OCI-LY1 (cell line): ENCODE measurements at regions not wholly inside any gene's neighbourhood (a gene's known extent, or its start where the extent isn't known, plus 50 kb on each side); places are given as distances from the start of the nearest gene placed in this dataset.

Experiments used
- H2AFZ ChIP-seq: fragments of 200-600 bp; sonication (generic), shearing (Covaris generic); 2 replicates; pipeline ENCODE4 v1.6.0; 2014; ENCODE audit warnings: antibody characterized with exemption, mild to moderate bottlenecking, low read length
- H3F3A ChIP-seq: fragments of 200-600 bp; sonication (generic), shearing (Covaris generic); 2 replicates; pipeline ENCODE4 v1.6.0; 2014; ENCODE audit warnings: mild to moderate bottlenecking, antibody characterized with exemption, low read length, moderate library complexity; ENCODE audit not compliant: insufficient read depth
- H3K27ac ChIP-seq: fragments of 200-600 bp; sonication (generic); 2 replicates; pipeline ENCODE4 v1.5.1; 2014; ENCODE audit warnings: low read length, mixed run types, mild to moderate bottlenecking, low read depth; ENCODE audit not compliant: poor library complexity, severe bottlenecking
- H3K27me3 ChIP-seq: fragments of 200-600 bp; sonication (generic); 2 replicates; pipeline ENCODE4 v1.6.0; 2014; ENCODE audit warnings: antibody characterized with exemption, mild to moderate bottlenecking, low read length, moderate library complexity; ENCODE audit not compliant: insufficient read depth
- H3K36me3 ChIP-seq: fragments of 200-600 bp; sonication (generic); 2 replicates; pipeline ENCODE4 v1.6.1; 2014; ENCODE audit warnings: mild to moderate bottlenecking, antibody characterized with exemption, low read length, moderate library complexity, mixed read lengths; ENCODE audit not compliant: insufficient read depth
- H3K4me1 ChIP-seq: fragments of 200-600 bp; sonication (generic); 2 replicates; pipeline ENCODE4 v1.5.1; 2014; ENCODE audit warnings: mild to moderate bottlenecking, low read length, moderate library complexity; ENCODE audit not compliant: insufficient read depth, severe bottlenecking
- H3K4me2 ChIP-seq: fragments of 200-600 bp; sonication (generic), shearing (Covaris generic); 2 replicates; pipeline ENCODE4 v1.6.1; 2014; ENCODE audit warnings: low read length
- H3K4me3 ChIP-seq: fragments of 200-600 bp; sonication (generic); 2 replicates; pipeline ENCODE4 v1.5.1; 2014; ENCODE audit warnings: low read length, low read depth, mild to moderate bottlenecking, mixed read lengths; ENCODE audit not compliant: poor library complexity, severe bottlenecking
- H3K79me2 ChIP-seq: fragments of 200-600 bp; shearing (Covaris generic); 2 replicates; pipeline ENCODE4 v1.6.1; 2016; ENCODE audit warnings: mixed run types, low read length, mixed read lengths; ENCODE audit not compliant: insufficient read depth
- H3K9ac ChIP-seq: fragments of 200-600 bp; sonication (generic), shearing (Covaris generic); 2 replicates; pipeline ENCODE4 v1.6.1; 2014; ENCODE audit warnings: mild to moderate bottlenecking, low read length, mixed read lengths
- H3K9me2 ChIP-seq: fragments of 200-600 bp; sonication (generic), shearing (Covaris generic); 2 replicates; pipeline ENCODE4 v1.6.1; 2014; ENCODE audit warnings: low read depth, mild to moderate bottlenecking, low read length, mixed read lengths
- H3K9me3 ChIP-seq: fragments of 200-600 bp; shearing (Covaris generic); 2 replicates; pipeline ENCODE4 v1.6.1; 2014; ENCODE audit warnings: low read length, mixed read lengths
- H4K20me1 ChIP-seq: fragments of 200-600 bp; sonication (generic), shearing (Covaris generic); 2 replicates; pipeline ENCODE4 v1.6.0; 2016; ENCODE audit warnings: mild to moderate bottlenecking, low read length; ENCODE audit not compliant: insufficient read depth
- CTCF ChIP-seq: fragments of 200-600 bp; sonication (generic), shearing (Covaris generic); IDR thresholded peaks from 2 replicates; pipeline ENCODE4 v1.5.1; 2017; ENCODE audit warnings: mild to moderate bottlenecking, antibody characterized with exemption, low read length, moderate library complexity, mixed read lengths
- EZH2 ChIP-seq: fragments of 200-600 bp; sonication (generic), shearing (Covaris generic); IDR thresholded peaks from 2 replicates; pipeline ENCODE4 v1.8.0; 2017; ENCODE audit warnings: borderline replicate concordance, mixed run types, mild to moderate bottlenecking, antibody characterized with exemption, low read length, moderate library complexity, mixed read lengths

- no peaks in the 10 kb centered on the region for H3K79me2 ChIP-seq
- H3F3A ChIP-seq, result no peaks in the 10 kb centered on the region
Observed at GRCh38 chr2:186136860-186137259, 349.2 kb upstream of the ZC3H15 start.

GRCh38 chr2:186138845-186139244 lies 347.2 kb upstream of the ZC3H15 start:
- Histone ChIP-seq H3F3A (no peaks in the 10 kb centered on the region), H3K9me2 (no peaks in the 10 kb centered on the region), H3K9ac (no peak overlapping the region), H2AFZ (no peak overlapping the region), H3K27me3 (no peaks in the 10 kb centered on the region), H3K27ac (no peak overlapping the region), H3K4me2 (no peak overlapping the region), H3K4me3 (no peak overlapping the region), H4K20me1 (no peaks in the 10 kb centered on the region), H3K79me2 (no peaks in the 10 kb centered on the region), H3K9me3 (no peaks in the 10 kb centered on the region), H3K36me3 (no peaks in the 10 kb centered on the region), H3K4me1 (no peaks in the 10 kb centered on the region)
- no peak for TF ChIP-seq CTCF
- TF ChIP-seq EZH2, result no peak

More at GRCh38 chr2:186136860-186137259, 349.2 kb upstream of the ZC3H15 start:
- H2AFZ ChIP-seq, result no peak overlapping the region
- H3K9ac ChIP-seq, result no peak overlapping the region
- no peak overlapping the region for H3K27ac ChIP-seq
- H3K4me1 ChIP-seq, result no peaks in the 10 kb centered on the region
- H4K20me1 ChIP-seq, result no peaks in the 10 kb centered on the region
- H3K4me3 ChIP-seq, result no peak overlapping the region
- no peaks in the 10 kb centered on the region for H3K36me3 ChIP-seq
- no peaks in the 10 kb centered on the region for H3K27me3 ChIP-seq
- no peaks in the 10 kb centered on the region for H3K9me3 ChIP-seq
- H3K9me2 ChIP-seq, result no peaks in the 10 kb centered on the region
- TF ChIP-seq EZH2 (no peak), CTCF (no peak)
- no peak overlapping the region for H3K4me2 ChIP-seq

GRCh38 chr2:186159101-186159500 lies 327.0 kb upstream of the ZC3H15 start:
- Histone ChIP-seq H2AFZ (no peak overlapping the region), H3K9me3 (no peaks in the 10 kb centered on the region), H3K9me2 (no peaks in the 10 kb centered on the region), H3K4me1 (no peaks in the 10 kb centered on the region), H3K27me3 (no peaks in the 10 kb centered on the region), H3K27ac (no peak overlapping the region), H3F3A (no peaks in the 10 kb centered on the region), H3K4me2 (no peak overlapping the region), H3K4me3 (no peak overlapping the region), H3K79me2 (no peaks in the 10 kb centered on the region), H3K36me3 (no peaks in the 10 kb centered on the region), H4K20me1 (no peaks in the 10 kb centered on the region), H3K9ac (no peak overlapping the region)
- TF ChIP-seq CTCF (no peak), EZH2 (no peak)
